WTC11 (cell line): ENCODE measurements at regions not wholly inside any gene's neighbourhood (a gene's known extent, or its start where the extent isn't known, plus 50 kb on each side); places are given as distances from the start of the nearest gene placed in this dataset.

Source experiments
- ATAC-seq: fragments of 200-7000 bp; cut with Tn5 transposase; 2 replicates; pipeline ENCODE4 v1.10.0; 2021; ENCODE audit warnings: mild to moderate bottlenecking, moderate library complexity
- CTCF ChIA-PET: fragments of 300-600 bp; sonication (Branson Sonifier 250); formaldehyde crosslinking; loops from one replicate; lab custom pipeline; 2021; ENCODE audit warnings: antibody characterized with exemption; lab: Charles Lee
- POLR2A ChIA-PET: fragments of 350-600 bp; sonication (Branson Sonifier 250); formaldehyde crosslinking; loops from one replicate; lab custom pipeline; 2021; ENCODE audit warnings: antibody characterized with exemption; lab: Charles Lee
- DNase-seq: peaks from one replicate; pipeline ENCODE4 v3.0.0; 2021; ENCODE audit warnings: low spot score
- H3K27ac Mint-ChIP-seq: 2 replicates; pipeline ENCODE4 v1.8.0; 2021; ENCODE audit warnings: mixed read lengths
- H3K27me3 Mint-ChIP-seq: 2 replicates; pipeline ENCODE4 v1.8.0; 2021; ENCODE audit warnings: low read depth, mild to moderate bottlenecking, moderate library complexity, mixed read lengths
- H3K36me3 Mint-ChIP-seq: 2 replicates; pipeline ENCODE4 v1.8.0; 2021; ENCODE audit warnings: mixed read lengths
- H3K4me1 Mint-ChIP-seq: 2 replicates; pipeline ENCODE4 v1.8.0; 2022; ENCODE audit warnings: mixed read lengths
- H3K4me3 Mint-ChIP-seq: 2 replicates; pipeline ENCODE4 v1.8.0; 2021; ENCODE audit warnings: mild to moderate bottlenecking, moderate library complexity, mixed read lengths
- H3K9me3 Mint-ChIP-seq: 2 replicates; pipeline ENCODE4 v1.8.0; 2021; ENCODE audit warnings: mixed read lengths
- E2F4 ChIP-seq: sonication (generic); formaldehyde crosslinking; IDR thresholded peaks from 2 replicates; pipeline ENCODE4 v1.8.1; 2022; ENCODE audit warnings: low read depth, mild to moderate bottlenecking, moderate library complexity, missing genetic modification reagents, borderline replicate concordance
- FOXJ3 ChIP-seq: sonication (generic); formaldehyde crosslinking; IDR thresholded peaks from 2 replicates; pipeline ENCODE4 v1.9.0; 2021; ENCODE audit warnings: missing genetic modification reagents, mild to moderate bottlenecking, borderline replicate concordance
- USF1 ChIP-seq: sonication (generic); formaldehyde crosslinking; IDR thresholded peaks from 2 replicates; pipeline ENCODE4 v1.8.0; 2022; ENCODE audit warnings: mild to moderate bottlenecking, missing genetic modification reagents
- USF2 ChIP-seq: sonication (generic); formaldehyde crosslinking; IDR thresholded peaks from 2 replicates; pipeline ENCODE4 v1.8.1; 2023; ENCODE audit warnings: mild to moderate bottlenecking, missing genetic modification reagents, moderate library complexity
- ZNF396 ChIP-seq: fragments of 250-450 bp; sonication (Bioruptor Pico); IDR thresholded peaks from 2 replicates; pipeline ENCODE4 v1.8.0; 2021; ENCODE audit warnings: mild to moderate bottlenecking, moderate library complexity, borderline replicate concordance
- TF ChIP-seq, protein P1 (sequence below): sonication (generic); formaldehyde crosslinking; IDR thresholded peaks from 2 replicates; pipeline ENCODE4 v1.8.1; 2023; ENCODE audit warnings: mild to moderate bottlenecking, missing genetic modification reagents
- TF ChIP-seq, protein P2 (sequence below): fragments of 250-450 bp; sonication (Bioruptor Pico); conservative IDR thresholded peaks from 2 replicates; pipeline ENCODE4 v1.9.0; 2021; ENCODE audit warnings: mild to moderate bottlenecking
- TF ChIP-seq, protein P3 (sequence below): sonication (generic); formaldehyde crosslinking; IDR thresholded peaks from 2 replicates; pipeline ENCODE4 v1.8.0; 2023; ENCODE audit warnings: mild to moderate bottlenecking, missing genetic modification reagents
- TF ChIP-seq, protein P4 (sequence below): sonication (generic); formaldehyde crosslinking; IDR thresholded peaks from 2 replicates; pipeline ENCODE4 v1.8.1; 2023; ENCODE audit warnings: mild to moderate bottlenecking, missing genetic modification reagents
- TF ChIP-seq, protein P5 (sequence below): sonication (generic); formaldehyde crosslinking; IDR thresholded peaks from 2 replicates; pipeline ENCODE4 v1.8.0; 2022; ENCODE audit warnings: missing genetic modification reagents
- TF ChIP-seq, protein P6 (sequence below): sonication (generic); formaldehyde crosslinking; IDR thresholded peaks from 2 replicates; pipeline ENCODE4 v1.8.1; 2022; ENCODE audit warnings: mild to moderate bottlenecking, missing genetic modification reagents, moderate library complexity, borderline replicate concordance
- TF ChIP-seq, protein P7 (sequence below): fragments of 250-450 bp; sonication (Bioruptor Pico); IDR thresholded peaks from 2 replicates; pipeline ENCODE4 v2.1.2; 2022; ENCODE audit warnings: mild to moderate bottlenecking, moderate library complexity

- POLR2A ChIA-PET: no interaction called here
- Mint-ChIP-seq H3K4me3 (no peak overlapping the region), H3K9me3 (peaks cover 15% of the 10 kb centered on the region), H3K36me3 (peaks cover 9% of the 10 kb centered on the region), H3K27ac (no peak overlapping the region), H3K27me3 (no peaks in the 10 kb centered on the region)
- DNase-seq: no peak
- CTCF ChIA-PET: interaction anchor here (0.6 kb wide), 1 partner anchor 389 kb away, joined by 5 read pairs; no protein-coding TSS in a partner anchor
- no peak for TF ChIP-seq FOXJ3 (CRISPR knock-in tag)
- TF ChIP-seq, protein P1, sequence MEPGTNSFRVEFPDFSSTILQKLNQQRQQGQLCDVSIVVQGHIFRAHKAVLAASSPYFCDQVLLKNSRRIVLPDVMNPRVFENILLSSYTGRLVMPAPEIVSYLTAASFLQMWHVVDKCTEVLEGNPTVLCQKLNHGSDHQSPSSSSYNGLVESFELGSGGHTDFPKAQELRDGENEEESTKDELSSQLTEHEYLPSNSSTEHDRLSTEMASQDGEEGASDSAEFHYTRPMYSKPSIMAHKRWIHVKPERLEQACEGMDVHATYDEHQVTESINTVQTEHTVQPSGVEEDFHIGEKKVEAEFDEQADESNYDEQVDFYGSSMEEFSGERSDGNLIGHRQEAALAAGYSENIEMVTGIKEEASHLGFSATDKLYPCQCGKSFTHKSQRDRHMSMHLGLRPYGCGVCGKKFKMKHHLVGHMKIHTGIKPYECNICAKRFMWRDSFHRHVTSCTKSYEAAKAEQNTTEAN (CRISPR knock-in tag): no peak
- TF ChIP-seq, protein P2, sequence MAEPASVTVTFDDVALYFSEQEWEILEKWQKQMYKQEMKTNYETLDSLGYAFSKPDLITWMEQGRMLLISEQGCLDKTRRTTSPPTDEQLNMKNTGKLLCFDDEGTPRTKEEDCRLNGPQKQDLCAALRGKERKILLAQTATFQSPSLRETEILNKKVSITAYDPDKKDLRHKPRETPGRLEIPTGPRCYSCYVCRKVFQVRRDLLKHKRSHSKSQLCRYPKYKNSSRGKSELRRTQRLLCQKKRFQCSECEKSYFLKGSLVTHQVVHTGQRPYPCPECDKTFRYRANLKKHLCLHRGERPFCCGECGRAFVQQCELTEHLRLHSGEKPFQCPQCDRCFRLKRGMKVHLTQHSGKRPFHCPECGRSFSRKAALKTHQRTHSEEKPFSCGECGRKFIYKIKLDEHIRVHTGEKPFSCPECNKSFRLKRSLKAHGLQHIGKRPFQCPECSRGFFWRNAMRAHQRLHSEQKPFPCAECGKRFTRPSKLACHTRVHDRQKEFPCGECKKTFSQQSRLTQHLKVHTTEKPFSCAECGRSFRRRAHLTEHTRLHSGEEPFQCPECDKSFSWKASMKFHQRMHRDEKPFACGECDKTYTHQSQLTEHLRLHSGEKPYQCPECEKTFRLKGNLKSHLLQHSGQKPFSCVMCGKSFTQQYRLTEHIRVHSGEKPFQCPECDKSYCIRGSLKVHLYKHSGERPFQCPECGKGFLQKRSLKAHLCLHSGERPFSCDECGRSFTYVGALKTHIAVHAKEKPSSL: no peak
- TF ChIP-seq, protein P3, sequence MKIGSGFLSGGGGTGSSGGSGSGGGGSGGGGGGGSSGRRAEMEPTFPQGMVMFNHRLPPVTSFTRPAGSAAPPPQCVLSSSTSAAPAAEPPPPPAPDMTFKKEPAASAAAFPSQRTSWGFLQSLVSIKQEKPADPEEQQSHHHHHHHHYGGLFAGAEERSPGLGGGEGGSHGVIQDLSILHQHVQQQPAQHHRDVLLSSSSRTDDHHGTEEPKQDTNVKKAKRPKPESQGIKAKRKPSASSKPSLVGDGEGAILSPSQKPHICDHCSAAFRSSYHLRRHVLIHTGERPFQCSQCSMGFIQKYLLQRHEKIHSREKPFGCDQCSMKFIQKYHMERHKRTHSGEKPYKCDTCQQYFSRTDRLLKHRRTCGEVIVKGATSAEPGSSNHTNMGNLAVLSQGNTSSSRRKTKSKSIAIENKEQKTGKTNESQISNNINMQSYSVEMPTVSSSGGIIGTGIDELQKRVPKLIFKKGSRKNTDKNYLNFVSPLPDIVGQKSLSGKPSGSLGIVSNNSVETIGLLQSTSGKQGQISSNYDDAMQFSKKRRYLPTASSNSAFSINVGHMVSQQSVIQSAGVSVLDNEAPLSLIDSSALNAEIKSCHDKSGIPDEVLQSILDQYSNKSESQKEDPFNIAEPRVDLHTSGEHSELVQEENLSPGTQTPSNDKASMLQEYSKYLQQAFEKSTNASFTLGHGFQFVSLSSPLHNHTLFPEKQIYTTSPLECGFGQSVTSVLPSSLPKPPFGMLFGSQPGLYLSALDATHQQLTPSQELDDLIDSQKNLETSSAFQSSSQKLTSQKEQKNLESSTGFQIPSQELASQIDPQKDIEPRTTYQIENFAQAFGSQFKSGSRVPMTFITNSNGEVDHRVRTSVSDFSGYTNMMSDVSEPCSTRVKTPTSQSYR (CRISPR knock-in tag): no peak
- no peak for TF ChIP-seq USF1 (CRISPR knock-in tag)
- TF ChIP-seq, all 79 proteins: peak for 0
- peaks cover 8% of the 10 kb centered on the region for H3K4me1 Mint-ChIP-seq
- ATAC-seq: no peak
Observed at GRCh38 chr2:83115155-83115554, 1343.9 kb downstream of the SUCLG1 start.

DNA sequence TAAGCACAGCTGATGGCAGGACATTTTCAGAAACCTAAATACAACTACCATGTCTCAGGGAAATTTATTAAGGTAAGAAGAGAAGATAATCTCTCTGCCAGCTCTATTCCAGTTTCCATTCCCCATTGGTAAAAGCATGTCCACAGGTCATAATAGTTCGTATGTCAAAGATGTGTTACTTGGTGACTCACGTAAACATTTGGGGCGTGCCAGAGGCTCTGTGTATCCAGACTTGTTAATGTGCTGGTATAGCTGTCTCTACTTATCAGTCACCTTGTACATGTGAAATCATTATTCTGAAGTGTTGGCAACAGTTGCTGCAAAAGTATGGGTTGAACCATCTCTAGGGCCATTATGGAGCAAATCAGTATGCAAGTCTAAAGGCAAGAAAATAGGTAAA is 1345.1 kb downstream of the SUCLG1 start:
- H3K9me3 Mint-ChIP-seq: peaks cover 25% of the 10 kb centered on the region
- H3K4me1 Mint-ChIP-seq: no peaks in the 10 kb centered on the region
- ChIA-PET POLR2A (no interaction called here), CTCF (no interaction called here)
- H3K4me3 Mint-ChIP-seq: no peak overlapping the region
- DNase-seq (no peak), ATAC-seq (no peak)
- peaks cover 21% of the 10 kb centered on the region for H3K36me3 Mint-ChIP-seq
- no peak overlapping the region for H3K27ac Mint-ChIP-seq
- H3K27me3 Mint-ChIP-seq: no peaks in the 10 kb centered on the region
- TF ChIP-seq, protein P4, sequence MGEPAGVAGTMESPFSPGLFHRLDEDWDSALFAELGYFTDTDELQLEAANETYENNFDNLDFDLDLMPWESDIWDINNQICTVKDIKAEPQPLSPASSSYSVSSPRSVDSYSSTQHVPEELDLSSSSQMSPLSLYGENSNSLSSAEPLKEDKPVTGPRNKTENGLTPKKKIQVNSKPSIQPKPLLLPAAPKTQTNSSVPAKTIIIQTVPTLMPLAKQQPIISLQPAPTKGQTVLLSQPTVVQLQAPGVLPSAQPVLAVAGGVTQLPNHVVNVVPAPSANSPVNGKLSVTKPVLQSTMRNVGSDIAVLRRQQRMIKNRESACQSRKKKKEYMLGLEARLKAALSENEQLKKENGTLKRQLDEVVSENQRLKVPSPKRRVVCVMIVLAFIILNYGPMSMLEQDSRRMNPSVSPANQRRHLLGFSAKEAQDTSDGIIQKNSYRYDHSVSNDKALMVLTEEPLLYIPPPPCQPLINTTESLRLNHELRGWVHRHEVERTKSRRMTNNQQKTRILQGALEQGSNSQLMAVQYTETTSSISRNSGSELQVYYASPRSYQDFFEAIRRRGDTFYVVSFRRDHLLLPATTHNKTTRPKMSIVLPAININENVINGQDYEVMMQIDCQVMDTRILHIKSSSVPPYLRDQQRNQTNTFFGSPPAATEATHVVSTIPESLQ: no peak
- TF ChIP-seq, protein P5, sequence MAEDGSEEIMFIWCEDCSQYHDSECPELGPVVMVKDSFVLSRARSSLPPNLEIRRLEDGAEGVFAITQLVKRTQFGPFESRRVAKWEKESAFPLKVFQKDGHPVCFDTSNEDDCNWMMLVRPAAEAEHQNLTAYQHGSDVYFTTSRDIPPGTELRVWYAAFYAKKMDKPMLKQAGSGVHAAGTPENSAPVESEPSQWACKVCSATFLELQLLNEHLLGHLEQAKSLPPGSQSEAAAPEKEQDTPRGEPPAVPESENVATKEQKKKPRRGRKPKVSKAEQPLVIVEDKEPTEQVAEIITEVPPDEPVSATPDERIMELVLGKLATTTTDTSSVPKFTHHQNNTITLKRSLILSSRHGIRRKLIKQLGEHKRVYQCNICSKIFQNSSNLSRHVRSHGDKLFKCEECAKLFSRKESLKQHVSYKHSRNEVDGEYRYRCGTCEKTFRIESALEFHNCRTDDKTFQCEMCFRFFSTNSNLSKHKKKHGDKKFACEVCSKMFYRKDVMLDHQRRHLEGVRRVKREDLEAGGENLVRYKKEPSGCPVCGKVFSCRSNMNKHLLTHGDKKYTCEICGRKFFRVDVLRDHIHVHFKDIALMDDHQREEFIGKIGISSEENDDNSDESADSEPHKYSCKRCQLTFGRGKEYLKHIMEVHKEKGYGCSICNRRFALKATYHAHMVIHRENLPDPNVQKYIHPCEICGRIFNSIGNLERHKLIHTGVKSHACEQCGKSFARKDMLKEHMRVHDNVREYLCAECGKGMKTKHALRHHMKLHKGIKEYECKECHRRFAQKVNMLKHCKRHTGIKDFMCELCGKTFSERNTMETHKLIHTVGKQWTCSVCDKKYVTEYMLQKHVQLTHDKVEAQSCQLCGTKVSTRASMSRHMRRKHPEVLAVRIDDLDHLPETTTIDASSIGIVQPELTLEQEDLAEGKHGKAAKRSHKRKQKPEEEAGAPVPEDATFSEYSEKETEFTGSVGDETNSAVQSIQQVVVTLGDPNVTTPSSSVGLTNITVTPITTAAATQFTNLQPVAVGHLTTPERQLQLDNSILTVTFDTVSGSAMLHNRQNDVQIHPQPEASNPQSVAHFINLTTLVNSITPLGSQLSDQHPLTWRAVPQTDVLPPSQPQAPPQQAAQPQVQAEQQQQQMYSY (CRISPR knock-in tag): no peak
- TF ChIP-seq, protein P6, sequence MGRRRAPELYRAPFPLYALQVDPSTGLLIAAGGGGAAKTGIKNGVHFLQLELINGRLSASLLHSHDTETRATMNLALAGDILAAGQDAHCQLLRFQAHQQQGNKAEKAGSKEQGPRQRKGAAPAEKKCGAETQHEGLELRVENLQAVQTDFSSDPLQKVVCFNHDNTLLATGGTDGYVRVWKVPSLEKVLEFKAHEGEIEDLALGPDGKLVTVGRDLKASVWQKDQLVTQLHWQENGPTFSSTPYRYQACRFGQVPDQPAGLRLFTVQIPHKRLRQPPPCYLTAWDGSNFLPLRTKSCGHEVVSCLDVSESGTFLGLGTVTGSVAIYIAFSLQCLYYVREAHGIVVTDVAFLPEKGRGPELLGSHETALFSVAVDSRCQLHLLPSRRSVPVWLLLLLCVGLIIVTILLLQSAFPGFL (CRISPR knock-in tag): no peak
- TF ChIP-seq USF2 (no peak), E2F4 (CRISPR knock-in tag) (no peak), ZNF396 (CRISPR knock-in tag) (no peak)
- TF ChIP-seq, protein P2: no peak
- TF ChIP-seq, protein P7, sequence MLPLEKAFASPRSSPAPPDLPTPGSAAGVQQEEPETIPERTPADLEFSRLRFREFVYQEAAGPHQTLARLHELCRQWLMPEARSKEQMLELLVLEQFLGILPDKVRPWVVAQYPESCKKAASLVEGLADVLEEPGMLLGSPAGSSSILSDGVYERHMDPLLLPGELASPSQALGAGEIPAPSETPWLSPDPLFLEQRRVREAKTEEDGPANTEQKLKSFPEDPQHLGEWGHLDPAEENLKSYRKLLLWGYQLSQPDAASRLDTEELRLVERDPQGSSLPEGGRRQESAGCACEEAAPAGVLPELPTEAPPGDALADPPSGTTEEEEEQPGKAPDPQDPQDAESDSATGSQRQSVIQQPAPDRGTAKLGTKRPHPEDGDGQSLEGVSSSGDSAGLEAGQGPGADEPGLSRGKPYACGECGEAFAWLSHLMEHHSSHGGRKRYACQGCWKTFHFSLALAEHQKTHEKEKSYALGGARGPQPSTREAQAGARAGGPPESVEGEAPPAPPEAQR (CRISPR knock-in tag): no peak
